Endothelial cell (in vitro differentiated cells): ENCODE measurements at regions not wholly inside any gene's neighbourhood (a gene's known extent, or its start where the extent isn't known, plus 50 kb on each side); places are given as distances from the start of the nearest gene placed in this dataset.

Experiments
- DNase-seq: peaks from one replicate; pipeline ENCODE4 v3.0.0; 2021; ENCODE audit warnings: low spot score
- H3K27ac Mint-ChIP-seq: one replicate; pipeline ENCODE4 v1.8.0; 2021; ENCODE audit warnings: mixed read lengths, inconsistent platforms; ENCODE audit not compliant: unreplicated experiment
- H3K27me3 Mint-ChIP-seq: one replicate; pipeline ENCODE4 v1.8.0; 2021; ENCODE audit warnings: mild to moderate bottlenecking, moderate library complexity, mixed read lengths, inconsistent platforms; ENCODE audit not compliant: unreplicated experiment
- H3K36me3 Mint-ChIP-seq: one replicate; pipeline ENCODE4 v1.8.0; 2021; ENCODE audit warnings: mild to moderate bottlenecking, low read depth, mixed read lengths, inconsistent platforms; ENCODE audit not compliant: unreplicated experiment
- H3K4me1 Mint-ChIP-seq: one replicate; pipeline ENCODE4 v1.8.0; 2021; ENCODE audit warnings: mild to moderate bottlenecking, mixed read lengths, inconsistent platforms; ENCODE audit not compliant: unreplicated experiment
- H3K4me3 Mint-ChIP-seq: one replicate; pipeline ENCODE4 v1.8.0; 2021; ENCODE audit warnings: mild to moderate bottlenecking, mixed read lengths, inconsistent platforms; ENCODE audit not compliant: unreplicated experiment
- H3K9me3 Mint-ChIP-seq: one replicate; pipeline ENCODE4 v1.8.0; 2021; ENCODE audit warnings: mixed read lengths, inconsistent platforms; ENCODE audit not compliant: unreplicated experiment
- TF ChIP-seq, protein P1 (sequence below): fragments of 200-600 bp; sonication (generic); IDR thresholded peaks from one replicate; pipeline ENCODE4 v1.5.0; 2021; ENCODE audit warnings: antibody characterized with exemption; ENCODE audit not compliant: unreplicated experiment

DNA sequence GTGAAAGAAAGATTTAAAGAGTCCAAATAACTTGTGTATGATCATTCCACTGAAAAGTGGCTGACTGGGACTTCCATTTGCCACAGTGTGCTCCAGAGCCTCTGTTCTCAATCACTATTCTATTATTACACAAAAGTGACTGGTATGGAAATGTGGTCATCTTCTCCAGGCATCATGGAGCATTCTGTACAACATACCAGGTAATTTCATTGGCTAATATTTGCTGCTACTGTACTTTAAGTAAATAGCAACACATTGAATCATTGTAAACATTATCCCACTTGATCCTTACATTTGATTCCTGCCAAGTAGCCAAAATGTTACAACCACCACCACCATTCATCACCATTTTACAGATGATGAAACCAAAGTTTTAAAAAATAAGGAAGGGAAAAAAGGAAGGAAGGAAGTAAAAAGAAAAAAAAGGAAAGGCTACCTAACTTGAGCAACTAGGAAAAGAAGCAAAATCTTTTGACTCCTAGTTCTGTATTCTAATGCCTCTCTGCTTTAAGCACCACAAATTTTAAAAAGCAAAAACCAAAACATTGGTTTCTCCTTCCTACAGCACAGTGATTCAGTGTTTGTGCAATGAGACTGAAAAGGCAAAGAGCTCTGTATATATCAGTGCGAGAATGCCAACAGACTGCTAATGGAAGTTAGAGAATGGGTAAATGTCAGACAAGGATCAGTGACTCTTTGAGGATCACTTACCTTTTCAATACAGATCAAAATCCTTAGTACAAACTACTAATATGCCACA, 361.4 kb upstream of the PTBP2 start:
- no peaks in the 10 kb centered on the region for H3K36me3 Mint-ChIP-seq
- DNase-seq, result no peak
- H3K9me3 Mint-ChIP-seq, result no peaks in the 10 kb centered on the region
- TF ChIP-seq, protein P1, sequence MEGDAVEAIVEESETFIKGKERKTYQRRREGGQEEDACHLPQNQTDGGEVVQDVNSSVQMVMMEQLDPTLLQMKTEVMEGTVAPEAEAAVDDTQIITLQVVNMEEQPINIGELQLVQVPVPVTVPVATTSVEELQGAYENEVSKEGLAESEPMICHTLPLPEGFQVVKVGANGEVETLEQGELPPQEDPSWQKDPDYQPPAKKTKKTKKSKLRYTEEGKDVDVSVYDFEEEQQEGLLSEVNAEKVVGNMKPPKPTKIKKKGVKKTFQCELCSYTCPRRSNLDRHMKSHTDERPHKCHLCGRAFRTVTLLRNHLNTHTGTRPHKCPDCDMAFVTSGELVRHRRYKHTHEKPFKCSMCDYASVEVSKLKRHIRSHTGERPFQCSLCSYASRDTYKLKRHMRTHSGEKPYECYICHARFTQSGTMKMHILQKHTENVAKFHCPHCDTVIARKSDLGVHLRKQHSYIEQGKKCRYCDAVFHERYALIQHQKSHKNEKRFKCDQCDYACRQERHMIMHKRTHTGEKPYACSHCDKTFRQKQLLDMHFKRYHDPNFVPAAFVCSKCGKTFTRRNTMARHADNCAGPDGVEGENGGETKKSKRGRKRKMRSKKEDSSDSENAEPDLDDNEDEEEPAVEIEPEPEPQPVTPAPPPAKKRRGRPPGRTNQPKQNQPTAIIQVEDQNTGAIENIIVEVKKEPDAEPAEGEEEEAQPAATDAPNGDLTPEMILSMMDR, result no peak
- peaks cover 6% of the 10 kb centered on the region for H3K27me3 Mint-ChIP-seq
- peaks cover 4% of the 10 kb centered on the region for H3K4me1 Mint-ChIP-seq
- H3K27ac Mint-ChIP-seq, result no peak overlapping the region
- no peak overlapping the region for H3K4me3 Mint-ChIP-seq

DNA sequence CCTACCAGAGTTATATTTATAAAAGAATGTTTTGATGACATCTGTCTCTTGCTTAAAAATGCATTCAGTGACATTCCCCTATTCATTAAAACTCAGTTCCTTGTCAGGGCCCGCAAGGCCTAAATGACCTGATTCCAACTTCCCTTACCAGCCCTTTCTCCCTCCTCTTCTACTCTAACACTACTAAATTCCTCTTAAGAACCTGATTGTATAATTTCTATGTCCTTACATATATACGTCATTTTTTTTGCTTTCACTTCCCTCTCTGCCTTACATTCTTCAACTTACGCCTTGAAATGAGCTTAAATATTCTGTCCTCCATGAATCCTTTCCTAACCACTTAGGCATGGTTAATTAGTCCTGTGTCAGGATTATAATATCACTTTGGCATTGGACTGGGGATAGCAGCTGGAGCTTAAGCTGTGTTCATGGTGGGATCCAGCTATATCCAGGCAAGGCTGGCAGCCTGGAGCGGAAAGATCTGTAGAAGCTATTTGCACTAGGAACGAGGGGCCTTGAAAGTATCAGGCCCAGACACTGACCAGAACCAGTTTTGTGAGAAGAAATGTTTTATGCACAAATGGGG, 360.2 kb upstream of the PTBP2 start:
- Mint-ChIP-seq H3K36me3 (no peaks in the 10 kb centered on the region), H3K4me1 (peaks cover 4% of the 10 kb centered on the region), H3K4me3 (no peak overlapping the region), H3K27ac (no peak overlapping the region), H3K9me3 (no peaks in the 10 kb centered on the region), H3K27me3 (peaks cover 6% of the 10 kb centered on the region)
- TF ChIP-seq, protein P1, result no peak
- DNase-seq, result no peak

DNA sequence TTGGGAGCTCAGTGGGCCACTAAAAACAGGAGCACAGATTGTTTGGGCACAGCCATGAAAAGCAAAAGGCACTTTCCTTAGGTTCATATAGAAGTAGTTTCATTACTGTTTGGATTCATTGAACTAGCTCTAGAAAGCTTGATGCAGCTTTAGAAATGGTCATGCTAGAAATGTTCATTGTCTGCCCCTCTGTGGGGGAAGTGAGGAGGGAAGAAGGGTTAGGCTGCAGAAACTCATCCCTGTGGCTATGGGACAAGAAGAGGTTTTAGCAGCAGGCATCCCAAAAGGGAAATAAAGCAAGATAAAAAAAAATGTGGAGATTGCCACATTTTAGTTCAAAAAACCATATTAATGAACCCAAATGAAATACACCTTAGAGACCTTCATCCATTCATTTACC, 359.6 kb upstream of the PTBP2 start:
- peaks cover 6% of the 10 kb centered on the region for H3K27me3 Mint-ChIP-seq
- TF ChIP-seq, protein P1, result no peak
- no peak overlapping the region for H3K4me3 Mint-ChIP-seq
- H3K4me1 Mint-ChIP-seq, result peaks cover 4% of the 10 kb centered on the region
- H3K27ac Mint-ChIP-seq, result no peak overlapping the region
- H3K9me3 Mint-ChIP-seq, result no peaks in the 10 kb centered on the region
- no peaks in the 10 kb centered on the region for H3K36me3 Mint-ChIP-seq
- no peak for DNase-seq

DNA sequence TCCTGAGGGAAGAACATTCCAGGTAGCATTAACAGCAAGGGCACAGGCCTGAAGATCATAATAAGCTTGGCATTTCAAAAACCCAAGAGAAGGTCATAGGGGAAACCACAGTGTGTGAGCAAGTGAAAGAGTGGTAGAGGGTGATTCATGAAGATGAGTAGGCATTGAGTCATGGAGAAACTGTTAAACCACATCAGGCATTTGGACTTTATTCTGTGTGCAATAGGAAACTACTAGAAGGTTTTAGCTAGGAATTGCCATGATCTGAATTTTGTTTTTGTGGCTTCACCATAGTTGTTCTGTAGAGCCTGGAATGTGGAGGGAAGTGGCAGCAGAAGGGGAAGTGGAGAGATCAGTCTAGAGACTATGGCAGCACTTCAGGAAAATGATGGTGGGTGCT, 359.0 kb upstream of the PTBP2 start:
- Mint-ChIP-seq H3K4me3 (no peak overlapping the region), H3K27ac (no peak overlapping the region), H3K4me1 (peaks cover 4% of the 10 kb centered on the region), H3K9me3 (no peaks in the 10 kb centered on the region), H3K27me3 (peaks cover 6% of the 10 kb centered on the region), H3K36me3 (no peaks in the 10 kb centered on the region)
- TF ChIP-seq, protein P1, result no peak
- DNase-seq, result no peak

DNA sequence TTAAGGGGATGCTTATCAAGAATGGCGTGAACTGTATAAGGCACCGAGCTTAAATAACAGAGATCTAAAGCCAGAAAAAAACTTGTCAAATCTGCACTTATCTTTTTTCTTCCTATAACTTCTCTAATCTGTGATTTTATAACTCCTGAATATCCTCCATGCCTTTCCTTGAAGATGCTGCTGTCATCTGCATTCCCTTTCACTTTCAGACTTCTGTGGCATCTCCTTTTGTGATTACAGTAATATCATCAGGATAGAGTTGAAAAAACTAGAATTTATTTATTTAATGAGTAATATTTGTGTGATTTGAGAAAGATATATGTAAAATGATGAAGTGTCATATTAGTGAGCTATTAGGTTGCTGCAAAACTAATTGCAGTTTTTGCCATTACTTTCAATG, 357.8 kb upstream of the PTBP2 start:
- no peaks in the 10 kb centered on the region for H3K36me3 Mint-ChIP-seq
- no peak overlapping the region for H3K27ac Mint-ChIP-seq
- TF ChIP-seq, protein P1, result no peak
- H3K27me3 Mint-ChIP-seq, result peaks cover 7% of the 10 kb centered on the region
- H3K4me1 Mint-ChIP-seq, result peaks cover 4% of the 10 kb centered on the region
- no peak for DNase-seq
- H3K4me3 Mint-ChIP-seq, result no peak overlapping the region
- no peaks in the 10 kb centered on the region for H3K9me3 Mint-ChIP-seq
